Neural cell (in vitro differentiated cells): ENCODE measurements at regions not wholly inside any gene's neighbourhood (a gene's known extent, or its start where the extent isn't known, plus 50 kb on each side); places are given as distances from the start of the nearest gene placed in this dataset.

ENCODE experiments used
- EP300 ChIP-seq: fragments of 450-650 bp; conservative IDR thresholded peaks from 2 replicates; pipeline ENCODE4 v1.6.1; 2014; ENCODE audit warnings: antibody characterized with exemption, mild to moderate bottlenecking, moderate library complexity; ENCODE audit not compliant: poor library complexity, severe bottlenecking
- EZH2 ChIP-seq: fragments of 200-600, 300-800 bp; shearing (Covaris generic), sonication (generic); IDR thresholded peaks from 2 replicates; pipeline ENCODE4 v1.6.1; 2014; ENCODE audit warnings: antibody characterized with exemption, low read length, borderline replicate concordance, mild to moderate bottlenecking; ENCODE audit not compliant: insufficient read depth, poor library complexity, severe bottlenecking
- MXI1 ChIP-seq: fragments of 450-650 bp; conservative IDR thresholded peaks from 2 replicates; pipeline ENCODE4 v1.6.1; 2014; ENCODE audit warnings: antibody characterized with exemption, mild to moderate bottlenecking; ENCODE audit not compliant: poor library complexity, severe bottlenecking
- POLR2AphosphoS5 ChIP-seq: IDR thresholded peaks from 2 replicates; pipeline ENCODE4 v1.6.1; 2012
- RAD21 ChIP-seq: fragments of 450-650 bp; conservative IDR thresholded peaks from 2 replicates; pipeline ENCODE4 v1.6.1; 2014; ENCODE audit warnings: antibody characterized with exemption, mild to moderate bottlenecking, moderate library complexity
- SMC3 ChIP-seq: fragments of 450-650 bp; conservative IDR thresholded peaks from 2 replicates; pipeline ENCODE4 v1.6.1; 2014; ENCODE audit warnings: antibody characterized with exemption, mild to moderate bottlenecking, moderate library complexity; ENCODE audit not compliant: poor library complexity
- TAF1 ChIP-seq: IDR thresholded peaks from 2 replicates; pipeline ENCODE4 v1.6.1; 2012; ENCODE audit warnings: low read depth
- TF ChIP-seq, protein P1 (sequence below): fragments of 450-650 bp; IDR thresholded peaks from 2 replicates; pipeline ENCODE4 v1.5.1; 2014; ENCODE audit warnings: antibody characterized with exemption, mild to moderate bottlenecking, moderate library complexity; ENCODE audit not compliant: poor library complexity, severe bottlenecking
- TF ChIP-seq, protein P2 (sequence below): IDR thresholded peaks from 2 replicates; pipeline ENCODE4 v1.6.1; 2012; ENCODE audit warnings: borderline replicate concordance

DNA sequence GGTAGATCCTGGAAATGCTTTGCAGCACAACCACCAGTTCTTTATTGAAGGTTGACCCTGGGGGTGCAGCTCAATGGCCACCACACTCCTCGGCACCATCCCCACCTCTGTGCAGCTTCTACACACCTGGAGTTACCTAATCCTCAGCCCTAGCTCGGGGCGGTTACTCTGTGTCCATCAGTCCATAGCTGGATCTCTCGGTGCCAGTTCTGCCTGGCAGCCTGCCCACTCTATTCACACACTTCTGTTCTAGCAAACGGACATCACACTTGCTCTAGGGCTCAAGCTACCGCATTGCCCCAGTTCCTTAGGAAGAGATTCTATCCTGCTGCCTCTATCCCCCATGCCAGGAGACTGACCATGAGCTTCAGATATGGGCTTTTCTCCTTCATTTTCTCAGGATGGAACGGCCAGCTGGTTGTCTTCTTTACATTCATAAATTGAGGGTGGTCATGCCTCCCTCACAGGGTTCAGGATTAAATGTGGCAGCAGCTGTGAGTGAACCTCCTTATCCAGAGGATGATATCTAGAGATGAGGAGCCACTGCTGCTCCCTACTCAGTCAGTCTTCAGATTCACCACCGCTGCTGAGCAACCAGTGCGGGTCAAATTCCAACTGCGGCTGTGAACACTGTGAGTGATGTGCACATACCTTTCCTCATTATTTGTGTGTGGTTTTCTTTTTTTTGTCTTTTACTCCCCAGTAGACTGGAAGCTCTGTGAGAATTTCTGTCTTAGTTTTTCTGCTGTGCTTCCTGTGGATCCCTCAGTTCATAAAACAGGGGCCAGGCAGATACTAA lies 66.9 kb upstream of the TRIB2 start:
- TF ChIP-seq, protein P1, sequence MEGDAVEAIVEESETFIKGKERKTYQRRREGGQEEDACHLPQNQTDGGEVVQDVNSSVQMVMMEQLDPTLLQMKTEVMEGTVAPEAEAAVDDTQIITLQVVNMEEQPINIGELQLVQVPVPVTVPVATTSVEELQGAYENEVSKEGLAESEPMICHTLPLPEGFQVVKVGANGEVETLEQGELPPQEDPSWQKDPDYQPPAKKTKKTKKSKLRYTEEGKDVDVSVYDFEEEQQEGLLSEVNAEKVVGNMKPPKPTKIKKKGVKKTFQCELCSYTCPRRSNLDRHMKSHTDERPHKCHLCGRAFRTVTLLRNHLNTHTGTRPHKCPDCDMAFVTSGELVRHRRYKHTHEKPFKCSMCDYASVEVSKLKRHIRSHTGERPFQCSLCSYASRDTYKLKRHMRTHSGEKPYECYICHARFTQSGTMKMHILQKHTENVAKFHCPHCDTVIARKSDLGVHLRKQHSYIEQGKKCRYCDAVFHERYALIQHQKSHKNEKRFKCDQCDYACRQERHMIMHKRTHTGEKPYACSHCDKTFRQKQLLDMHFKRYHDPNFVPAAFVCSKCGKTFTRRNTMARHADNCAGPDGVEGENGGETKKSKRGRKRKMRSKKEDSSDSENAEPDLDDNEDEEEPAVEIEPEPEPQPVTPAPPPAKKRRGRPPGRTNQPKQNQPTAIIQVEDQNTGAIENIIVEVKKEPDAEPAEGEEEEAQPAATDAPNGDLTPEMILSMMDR = no peak
- TF ChIP-seq, protein P2, sequence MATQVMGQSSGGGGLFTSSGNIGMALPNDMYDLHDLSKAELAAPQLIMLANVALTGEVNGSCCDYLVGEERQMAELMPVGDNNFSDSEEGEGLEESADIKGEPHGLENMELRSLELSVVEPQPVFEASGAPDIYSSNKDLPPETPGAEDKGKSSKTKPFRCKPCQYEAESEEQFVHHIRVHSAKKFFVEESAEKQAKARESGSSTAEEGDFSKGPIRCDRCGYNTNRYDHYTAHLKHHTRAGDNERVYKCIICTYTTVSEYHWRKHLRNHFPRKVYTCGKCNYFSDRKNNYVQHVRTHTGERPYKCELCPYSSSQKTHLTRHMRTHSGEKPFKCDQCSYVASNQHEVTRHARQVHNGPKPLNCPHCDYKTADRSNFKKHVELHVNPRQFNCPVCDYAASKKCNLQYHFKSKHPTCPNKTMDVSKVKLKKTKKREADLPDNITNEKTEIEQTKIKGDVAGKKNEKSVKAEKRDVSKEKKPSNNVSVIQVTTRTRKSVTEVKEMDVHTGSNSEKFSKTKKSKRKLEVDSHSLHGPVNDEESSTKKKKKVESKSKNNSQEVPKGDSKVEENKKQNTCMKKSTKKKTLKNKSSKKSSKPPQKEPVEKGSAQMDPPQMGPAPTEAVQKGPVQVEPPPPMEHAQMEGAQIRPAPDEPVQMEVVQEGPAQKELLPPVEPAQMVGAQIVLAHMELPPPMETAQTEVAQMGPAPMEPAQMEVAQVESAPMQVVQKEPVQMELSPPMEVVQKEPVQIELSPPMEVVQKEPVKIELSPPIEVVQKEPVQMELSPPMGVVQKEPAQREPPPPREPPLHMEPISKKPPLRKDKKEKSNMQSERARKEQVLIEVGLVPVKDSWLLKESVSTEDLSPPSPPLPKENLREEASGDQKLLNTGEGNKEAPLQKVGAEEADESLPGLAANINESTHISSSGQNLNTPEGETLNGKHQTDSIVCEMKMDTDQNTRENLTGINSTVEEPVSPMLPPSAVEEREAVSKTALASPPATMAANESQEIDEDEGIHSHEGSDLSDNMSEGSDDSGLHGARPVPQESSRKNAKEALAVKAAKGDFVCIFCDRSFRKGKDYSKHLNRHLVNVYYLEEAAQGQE = no peak
- TF ChIP-seq EZH2 (no peak), TAF1 (no peak), RAD21 (no peak), POLR2AphosphoS5 (no peak), SMC3 (no peak), MXI1 (no peak), EP300 (no peak)
